ENCODE measurements at regions not wholly inside any gene's neighbourhood (a gene's known extent, or its start where the extent isn't known, plus 50 kb on each side); places are given as distances from the start of the nearest gene placed in this dataset.

GRCh38 chr10:6361869-6362268 is 159.1 kb downstream of the PFKFB3 start:
- TF ChIP-seq EZH2 (IDR thresholded peaks at IDR 0.05; ENCODE audit: insufficient read depth, poor library complexity, severe bottlenecking) (no peak), EZH2phosphoT487 (IDR thresholded peaks at IDR 0.05; ENCODE audit: insufficient read depth, low read depth) (no peak)
